GM12878 (cell line): ENCODE measurements at regions not wholly inside any gene's neighbourhood (a gene's known extent, or its start where the extent isn't known, plus 50 kb on each side); places are given as distances from the start of the nearest gene placed in this dataset.

Experiments used
- ATAC-seq: fragments of 200-7000 bp; cut with Tn5 transposase; 3 replicates; pipeline ENCODE4 v1.9.1; 2020; ENCODE audit warnings: mild to moderate bottlenecking, moderate library complexity
- BruUV-seq: library from RNA; stranded (reverse); fragments of 400-500 nt; replicated peaks from 2 replicates; lab custom pipeline; 2021; lab: Mats Ljungman, UMichigan
- CTCF ChIA-PET: fragments of 300-600 bp; sonication (Branson Sonifier 250); formaldehyde crosslinking; extraction: SDS; loops from one replicate; lab custom pipeline; 2021; ENCODE audit warnings: inconsistent platforms; lab: Yijun Ruan, JAX
- POLR2A ChIA-PET: fragments of 350-600 bp; formaldehyde crosslinking; extraction: SDS; loops from one replicate; lab custom pipeline; 2021; ENCODE audit warnings: inconsistent platforms; lab: Charles Lee
- RAD21 ChIA-PET: fragments of 300-600 bp; sonication (Branson Sonifier 250); formaldehyde crosslinking; loops from one replicate; lab custom pipeline; 2023; ENCODE audit warnings: antibody characterized with exemption; ENCODE audit not compliant: unreplicated experiment; lab: Charles Lee
- SMC1A ChIA-PET: fragments of 300-600 bp; sonication (Branson Sonifier 250); formaldehyde crosslinking; loops from one replicate; lab custom pipeline; 2023; ENCODE audit not compliant: unreplicated experiment, uncharacterized antibody; lab: Charles Lee
- DNase-seq: peaks from one replicate; pipeline ENCODE4 v3.0.0-alpha.2; 2011; ENCODE audit warnings: low read depth, low spot score
- FAIRE-seq: peaks from 3 replicates; lab custom pipeline; 2011; peaks lifted over from hg19 to GRCh38; lab: Jason Lieb, UNC
- H2AFZ ChIP-seq: 2 replicates; pipeline ENCODE4 v1.6.0; 2011; ENCODE audit warnings: low read depth, low read length, control low read depth; ENCODE audit not compliant: control insufficient read depth
- H3K27ac ChIP-seq: 2 replicates; pipeline ENCODE4 v1.5.1; 2011; ENCODE audit warnings: control low read depth; ENCODE audit not compliant: control insufficient read depth, insufficient read depth
- H3K27me3 ChIP-seq, 2 experiments: replicated peaks in 1 of 2; 2 replicates each; pipeline versions ENCODE4 v1.6.0 to v1.6.1; 2011; ENCODE audit warnings: low read length in 1 of 2; ENCODE audit not compliant: control insufficient read depth in 2 of 2, insufficient read depth in 2 of 2
- H3K36me3 ChIP-seq, 2 experiments: 2 replicates each; pipeline ENCODE4 v1.5.1; 2011; ENCODE audit warnings: low read length in 1 of 2; ENCODE audit not compliant: control insufficient read depth in 2 of 2, insufficient read depth in 2 of 2
- H3K4me1 ChIP-seq: 2 replicates; pipeline ENCODE4 v1.6.1; 2011; ENCODE audit warnings: mild to moderate bottlenecking, low read length, moderate library complexity, mixed read lengths; ENCODE audit not compliant: control insufficient read depth, insufficient read depth
- H3K4me2 ChIP-seq: 2 replicates; pipeline ENCODE4 v1.6.0; 2011; ENCODE audit warnings: control low read depth; ENCODE audit not compliant: control insufficient read depth, insufficient read depth
- H3K4me3 ChIP-seq: fragments of 200-600 bp; sonication (generic); 2 replicates; pipeline ENCODE4 v1.5.1; 2016
- H3K79me2 ChIP-seq: 2 replicates; pipeline ENCODE4 v1.6.0; 2011; ENCODE audit warnings: low read length; ENCODE audit not compliant: control insufficient read depth, insufficient read depth
- H3K9ac ChIP-seq: 2 replicates; pipeline ENCODE4 v1.8.0; 2011; ENCODE audit warnings: low read length, control low read depth, mixed read lengths; ENCODE audit not compliant: control insufficient read depth, insufficient read depth
- H3K9me3 ChIP-seq: replicated peaks from 3 replicates; pipeline ENCODE4 v1.5.1; 2011; ENCODE audit warnings: mild to moderate bottlenecking, low read length; ENCODE audit not compliant: control insufficient read depth, insufficient read depth
- H4K20me1 ChIP-seq: 2 replicates; pipeline ENCODE4 v1.6.0; 2011; ENCODE audit not compliant: control insufficient read depth, insufficient read depth
- BRCA1 ChIP-seq: IDR thresholded peaks from 2 replicates; pipeline ENCODE4 v1.6.1; 2011; ENCODE audit warnings: low read depth, low read length, improper control_type of control experiment
- KDM1A ChIP-seq: fragments of 200-600 bp; sonication (generic); IDR thresholded peaks from 2 replicates; pipeline ENCODE4 v1.6.1; 2016; ENCODE audit warnings: borderline replicate concordance
- MEF2A ChIP-seq: IDR thresholded peaks from 2 replicates; pipeline ENCODE4 v1.6.1; 2011; ENCODE audit warnings: low read depth, mild to moderate bottlenecking, low read length, moderate library complexity; ENCODE audit not compliant: insufficient read depth
- NRF1 ChIP-seq: conservative IDR thresholded peaks from 2 replicates; pipeline ENCODE4 v1.6.1; 2011; ENCODE audit warnings: mild to moderate bottlenecking, low read depth, low read length, improper control_type of control experiment
- POLR2A ChIP-seq: IDR thresholded peaks from 2 replicates; pipeline ENCODE4 v1.6.1; 2011; ENCODE audit warnings: low read depth, mild to moderate bottlenecking, low read length
- SUZ12 ChIP-seq: fragments of 200-600 bp; sonication (generic); IDR thresholded peaks from one replicate; pipeline ENCODE4 v1.6.1; 2018; ENCODE audit warnings: antibody characterized with exemption, mild to moderate bottlenecking; ENCODE audit not compliant: unreplicated experiment
- TCF3 ChIP-seq: IDR thresholded peaks from 2 replicates; pipeline ENCODE4 v1.6.1; 2012; ENCODE audit warnings: low read depth, mild to moderate bottlenecking, low read length, borderline replicate concordance; ENCODE audit not compliant: insufficient read depth
- YBX1 ChIP-seq: fragments of 450-650 bp; IDR thresholded peaks from 2 replicates; pipeline ENCODE4 v1.6.1; 2016; ENCODE audit warnings: antibody characterized with exemption
- WGBS: methylation state at CpG from one replicate; pipeline ENCODE4 v1.1.6; 2016; ENCODE audit warnings: low lambda C conversion rate; ENCODE audit not compliant: insufficient replicate concordance, insufficient coverage; ENCODE audit errors: missing lambda C conversion rate; 5-methylcytosine and 5-hydroxymethylcytosine counted together
- in situ Hi-C: fragments of 300-500 bp; cut with MboI; formaldehyde crosslinking; loops from 9 replicates; pipeline ENCODE4 v1.14.3; 2018; ENCODE audit warnings: mixed read lengths
- intact Hi-C: fragments of 100-400 bp; cut with micrococcal nuclease; formaldehyde crosslinking; loops from one replicate; pipeline ENCODE4 v1.14.2; 2022; ENCODE audit not compliant: unreplicated experiment
- TF ChIP-seq, protein P1 (sequence below): IDR thresholded peaks from 2 replicates; pipeline ENCODE4 v1.6.1; 2011; ENCODE audit warnings: borderline replicate concordance, low read depth, mild to moderate bottlenecking, moderate library complexity, low read length; ENCODE audit not compliant: insufficient read depth, poor library complexity, severe bottlenecking

DNA sequence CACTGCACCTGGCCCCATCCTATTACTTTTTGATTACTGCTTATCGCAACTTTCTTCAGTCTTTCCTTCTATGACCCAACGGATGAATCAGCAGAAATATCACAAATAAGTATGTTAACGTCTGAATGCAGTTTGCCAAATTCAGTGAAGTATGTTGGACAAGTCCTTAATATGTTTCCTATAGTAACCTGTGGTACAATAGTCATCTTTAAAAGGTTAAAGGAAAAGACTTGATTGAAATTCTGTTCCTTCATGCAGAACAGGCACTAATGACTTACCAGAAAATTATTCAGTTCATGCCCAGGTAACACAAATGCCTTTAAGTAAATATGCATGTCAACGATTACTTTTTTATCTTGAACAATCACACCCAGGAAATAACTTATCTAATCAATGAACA lies 242.6 kb downstream of the KCTD12 start:
- no peak overlapping the region for H3K4me2 ChIP-seq
- POLR2A ChIA-PET, result no interaction called here
- intact Hi-C loops, result no loop called here
- H4K20me1 ChIP-seq, result no peaks in the 10 kb centered on the region
- TF ChIP-seq NRF1 (no peak), POLR2A (no peak), BRCA1 (no peak), SUZ12 (no peak), MEF2A (no peak), YBX1 (no peak), KDM1A (no peak), TCF3 (no peak)
- TF ChIP-seq, protein P1, sequence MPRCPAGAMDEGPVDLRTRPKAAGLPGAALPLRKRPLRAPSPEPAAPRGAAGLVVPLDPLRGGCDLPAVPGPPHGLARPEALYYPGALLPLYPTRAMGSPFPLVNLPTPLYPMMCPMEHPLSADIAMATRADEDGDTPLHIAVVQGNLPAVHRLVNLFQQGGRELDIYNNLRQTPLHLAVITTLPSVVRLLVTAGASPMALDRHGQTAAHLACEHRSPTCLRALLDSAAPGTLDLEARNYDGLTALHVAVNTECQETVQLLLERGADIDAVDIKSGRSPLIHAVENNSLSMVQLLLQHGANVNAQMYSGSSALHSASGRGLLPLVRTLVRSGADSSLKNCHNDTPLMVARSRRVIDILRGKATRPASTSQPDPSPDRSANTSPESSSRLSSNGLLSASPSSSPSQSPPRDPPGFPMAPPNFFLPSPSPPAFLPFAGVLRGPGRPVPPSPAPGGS, result no peak
- CTCF ChIA-PET, result no interaction called here
- H3K36me3 ChIP-seq, result no peaks in the 10 kb centered on the region
- in situ Hi-C loops, result no loop called here
- DNase-seq (no peak), FAIRE-seq (no peak), ATAC-seq (no peak)
- no peaks in the 10 kb centered on the region for H3K79me2 ChIP-seq
- no peaks in the 10 kb centered on the region for H3K9me3 ChIP-seq
- H3K4me1 ChIP-seq, result no peaks in the 10 kb centered on the region
- 50% methylated on average over 4 of the region's 4 CpGs for WGBS
- RAD21 ChIA-PET, result no interaction called here
- H3K27ac ChIP-seq, result no peak overlapping the region
- no peak overlapping the region for H3K9ac ChIP-seq
- BruUV-seq, result no TSS peak
- H3K4me3 ChIP-seq, result no peak overlapping the region
- H2AFZ ChIP-seq, result no peak overlapping the region
- SMC1A ChIA-PET, result no interaction called here
- H3K27me3 ChIP-seq, result no peaks in the 10 kb centered on the region; a peak in 1 of 4 replicates
